ENCODE measurements at regions not wholly inside any gene's neighbourhood (a gene's known extent, or its start where the extent isn't known, plus 50 kb on each side); places are given as distances from the start of the nearest gene placed in this dataset.
"Not testable (repeated sequence)": the region's sequence is repeated elsewhere in the genome, so short reads cannot be mapped to it uniquely, and the experiment has no call there.

DNA sequence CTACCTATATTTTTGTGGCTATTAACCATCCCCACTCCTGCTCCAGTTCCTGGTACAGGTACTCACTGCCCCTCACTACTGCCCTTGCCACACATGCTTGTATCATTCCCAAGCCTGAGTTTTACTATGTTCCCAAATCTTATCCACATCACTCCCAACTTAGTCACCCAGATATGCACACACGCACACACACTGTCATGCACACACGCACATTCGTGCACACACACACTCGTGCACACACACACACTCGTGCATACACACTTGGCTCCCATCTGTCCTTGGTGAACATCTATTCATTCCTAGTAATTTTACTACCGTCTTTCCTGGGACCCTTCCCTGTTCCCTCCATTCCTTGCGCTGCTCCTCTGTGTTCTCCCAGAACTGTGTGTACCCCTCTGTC is 287.2 kb upstream of the RNF32 start:
- Histone ChIP-seq H3K27ac (no peak overlapping the region), H3K4me1 (no peaks in the 10 kb centered on the region), H3K27me3 (replicated peaks in 1 of 7) (no peaks in the 10 kb centered on the region), H3K4me3 (no peak overlapping the region), H3K9me3 (no peaks in the 10 kb centered on the region), H3K36me3 (no peaks in the 10 kb centered on the region)
- no peak for DNase-seq
- TF ChIP-seq POLR2A (IDR thresholded peaks at IDR 0.05) = no peak
- 81 to 92% (median 88%) methylated on average over 7 of the region's 7 CpGs for WGBS, 5 donors
- intact Hi-C loops (cut with DNase I; ENCODE audit: low total_unique reads) = no loop called here

DNA sequence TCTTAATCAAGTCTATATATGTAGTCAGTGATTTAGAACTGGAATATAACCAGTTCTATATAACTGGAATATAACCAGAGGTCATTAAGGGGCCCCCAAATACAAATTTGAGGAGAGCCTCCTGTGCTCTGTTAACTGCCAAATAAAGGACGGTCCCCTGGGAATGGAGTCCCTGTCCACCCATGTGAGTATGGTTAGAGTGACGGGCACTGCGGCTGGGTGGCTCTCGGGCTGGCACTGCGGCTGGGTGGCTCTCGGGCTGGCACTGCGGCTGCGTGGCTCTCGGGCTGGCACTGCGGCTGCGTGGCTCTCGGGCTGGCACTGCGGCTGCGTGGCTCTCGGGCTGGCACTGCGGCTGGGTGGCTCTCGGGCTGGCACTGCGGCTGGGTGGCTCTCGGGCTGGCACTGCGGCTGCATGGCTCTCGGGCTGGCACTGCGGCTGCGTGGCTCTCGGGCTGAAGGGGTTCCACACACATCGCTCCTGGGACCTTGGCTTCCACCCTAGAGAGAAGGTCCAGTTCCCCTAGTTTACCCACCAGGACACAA is 292.8 kb upstream of the RNF32 start:
- DNase-seq; H3K27ac ChIP-seq; intact Hi-C loops (cut with DNase I; ENCODE audit: low total_unique reads); H3K4me1 ChIP-seq; H3K27me3 ChIP-seq (replicated peaks in 1 of 7); H3K36me3 ChIP-seq; H3K4me3 ChIP-seq: not testable (repeated sequence)
- 92 to 95% (median 94%) methylated on average over 9 to 25 of the region's 25 CpGs for WGBS, 5 donors
- peaks cover 0 to 12% (median 0%) of the 10 kb centered on the region in 8 donors for H3K9me3 ChIP-seq

DNA sequence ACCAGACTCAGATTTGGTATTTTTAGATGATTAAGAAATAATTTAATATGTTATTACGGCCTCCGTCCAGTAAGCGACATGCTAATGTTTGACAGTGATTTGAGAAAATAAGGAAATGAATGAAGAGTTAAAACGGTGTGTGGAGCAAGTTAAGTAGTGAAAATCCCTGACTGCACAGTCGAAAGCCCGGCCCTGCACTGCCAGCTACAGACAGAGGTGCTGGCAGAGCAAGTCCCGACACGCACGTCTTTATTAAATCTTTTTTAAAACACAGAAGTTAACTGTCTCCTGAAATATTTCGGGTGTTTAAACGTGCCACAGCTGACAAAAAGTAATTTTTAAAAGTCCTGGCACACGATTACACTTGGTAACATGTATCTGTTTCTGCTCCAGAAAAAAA is 293.4 kb upstream of the RNF32 start:
- no peaks in the 10 kb centered on the region for H3K36me3 ChIP-seq
- H3K9me3 ChIP-seq = peaks cover 0 to 12% (median 0%) of the 10 kb centered on the region in 8 donors
- H3K4me3 ChIP-seq = no peak overlapping the region
- no peak overlapping the region for H3K27ac ChIP-seq
- no peaks in the 10 kb centered on the region for H3K4me1 ChIP-seq
- 75 to 86% (median 82%) methylated on average over 12 of the region's 12 CpGs for WGBS, 5 donors
- TF ChIP-seq POLR2A (IDR thresholded peaks at IDR 0.05) (no peak), POLR2AphosphoS5 (IDR thresholded peaks at IDR 0.05) (no peak)
- TF ChIP-seq, protein P1, sequence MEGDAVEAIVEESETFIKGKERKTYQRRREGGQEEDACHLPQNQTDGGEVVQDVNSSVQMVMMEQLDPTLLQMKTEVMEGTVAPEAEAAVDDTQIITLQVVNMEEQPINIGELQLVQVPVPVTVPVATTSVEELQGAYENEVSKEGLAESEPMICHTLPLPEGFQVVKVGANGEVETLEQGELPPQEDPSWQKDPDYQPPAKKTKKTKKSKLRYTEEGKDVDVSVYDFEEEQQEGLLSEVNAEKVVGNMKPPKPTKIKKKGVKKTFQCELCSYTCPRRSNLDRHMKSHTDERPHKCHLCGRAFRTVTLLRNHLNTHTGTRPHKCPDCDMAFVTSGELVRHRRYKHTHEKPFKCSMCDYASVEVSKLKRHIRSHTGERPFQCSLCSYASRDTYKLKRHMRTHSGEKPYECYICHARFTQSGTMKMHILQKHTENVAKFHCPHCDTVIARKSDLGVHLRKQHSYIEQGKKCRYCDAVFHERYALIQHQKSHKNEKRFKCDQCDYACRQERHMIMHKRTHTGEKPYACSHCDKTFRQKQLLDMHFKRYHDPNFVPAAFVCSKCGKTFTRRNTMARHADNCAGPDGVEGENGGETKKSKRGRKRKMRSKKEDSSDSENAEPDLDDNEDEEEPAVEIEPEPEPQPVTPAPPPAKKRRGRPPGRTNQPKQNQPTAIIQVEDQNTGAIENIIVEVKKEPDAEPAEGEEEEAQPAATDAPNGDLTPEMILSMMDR (IDR thresholded peaks at IDR 0.05 in 8 of 11, conservative IDR thresholded peaks at IDR 0.05 in 3 of 11) = no peak
- H3K27me3 ChIP-seq (replicated peaks in 1 of 7) = no peaks in the 10 kb centered on the region
- intact Hi-C loops (cut with DNase I; ENCODE audit: low total_unique reads) = no loop called here
- DNase-seq = no peak

DNA sequence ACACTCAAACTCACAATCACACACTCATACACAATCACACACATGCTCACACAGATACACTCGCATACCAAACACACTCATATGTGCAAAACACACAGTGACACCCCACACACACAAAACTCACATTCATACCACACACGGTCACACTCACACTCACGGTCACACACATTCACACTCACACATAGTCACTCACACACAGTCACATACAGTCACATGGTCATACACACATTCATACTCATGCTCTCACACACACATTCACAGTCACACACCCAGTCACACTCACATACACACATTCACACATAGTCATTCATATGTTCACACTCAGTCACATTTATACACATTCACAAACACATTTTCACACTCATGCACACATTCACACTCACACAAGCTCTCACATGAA is 296.0 kb upstream of the RNF32 start:
- Histone ChIP-seq H3K27me3 (replicated peaks in 1 of 7) (no peaks in the 10 kb centered on the region), H3K36me3 (no peaks in the 10 kb centered on the region), H3K27ac (no peak overlapping the region), H3K9me3 (peaks cover 0 to 12% (median 0%) of the 10 kb centered on the region in 8 donors), H3K4me1 (no peaks in the 10 kb centered on the region), H3K4me3 (no peak overlapping the region)
- WGBS, 5 donors = 91 to 95% (median 92%) methylated on average over 3 of the region's 3 CpGs
- DNase-seq = no peak
- intact Hi-C loops (cut with DNase I; ENCODE audit: low total_unique reads) = no loop called here
- TF ChIP-seq, protein P1 (IDR thresholded peaks at IDR 0.05 in 8 of 11, conservative IDR thresholded peaks at IDR 0.05 in 3 of 11) = no peak
- TF ChIP-seq POLR2AphosphoS5 (IDR thresholded peaks at IDR 0.05) (no peak), POLR2A (IDR thresholded peaks at IDR 0.05) (no peak)

DNA sequence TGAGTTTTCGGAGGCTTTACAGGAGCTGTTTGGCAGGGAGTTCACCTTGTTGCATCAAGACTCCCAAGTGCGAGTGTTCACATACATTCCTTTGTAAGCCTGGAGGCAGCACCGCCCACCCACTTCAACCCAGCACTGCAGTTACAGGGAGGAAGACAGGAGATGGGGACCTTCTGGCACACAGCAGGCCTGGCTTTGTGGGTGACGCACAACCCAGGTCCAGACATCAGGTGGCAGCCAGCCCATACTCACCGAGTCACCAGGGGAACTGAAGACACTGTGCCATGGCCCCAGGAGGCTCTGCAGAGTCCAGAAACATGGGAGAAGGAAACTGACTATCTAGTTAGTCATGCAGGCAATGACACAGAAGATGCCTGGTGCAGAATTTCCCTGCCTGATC is 305.9 kb upstream of the RNF32 start:
- no peaks in the 10 kb centered on the region for H3K4me1 ChIP-seq
- intact Hi-C loops (cut with DNase I; ENCODE audit: low total_unique reads) = no loop called here
- H3K4me3 ChIP-seq = no peak overlapping the region
- no peak overlapping the region for H3K27ac ChIP-seq
- H3K9me3 ChIP-seq = peaks cover 0 to 11% (median 0%) of the 10 kb centered on the region in 8 donors
- TF ChIP-seq POLR2AphosphoS5 (IDR thresholded peaks at IDR 0.05) (no peak), POLR2A (IDR thresholded peaks at IDR 0.05) (no peak)
- TF ChIP-seq, protein P1 (IDR thresholded peaks at IDR 0.05 in 8 of 11, conservative IDR thresholded peaks at IDR 0.05 in 3 of 11) = no peak
- no peak for DNase-seq
- H3K27me3 ChIP-seq (replicated peaks in 1 of 7) = peaks cover 0 to 5% (median 0%) of the 10 kb centered on the region in 7 donors
- 76 to 91% (median 84%) methylated on average over 4 to 5 of the region's 5 CpGs for WGBS, 5 donors
- no peaks in the 10 kb centered on the region for H3K36me3 ChIP-seq
